HG02884 (cell line): ENCODE measurements at regions not wholly inside any gene's neighbourhood (a gene's known extent, or its start where the extent isn't known, plus 50 kb on each side); places are given as distances from the start of the nearest gene placed in this dataset.

Experiments used
- ATAC-seq: cut with Tn5 transposase; IDR thresholded peaks from one replicate; pipeline ENCODE4 v1.9.1; 2021; ENCODE audit warnings: mild to moderate bottlenecking, moderate library complexity; ENCODE audit not compliant: unreplicated experiment

DNA sequence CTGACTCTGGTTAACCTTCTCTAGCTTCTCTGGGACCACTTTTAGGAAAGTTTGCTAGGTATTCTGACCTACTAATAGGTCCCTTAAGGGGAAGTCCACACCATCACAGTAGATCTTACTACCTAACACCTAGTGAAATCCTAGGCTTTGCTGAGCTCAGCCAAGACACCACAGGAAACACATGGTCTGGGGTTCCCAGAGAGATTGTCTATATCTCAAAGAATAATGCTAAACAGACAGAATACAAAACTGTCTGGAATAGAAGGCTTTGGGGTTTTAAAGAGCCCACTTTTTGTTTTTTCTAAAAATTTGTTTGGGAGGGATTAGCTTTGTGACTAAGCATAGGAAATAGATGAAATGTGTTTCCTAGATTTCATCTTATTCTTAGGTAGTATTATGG, 395.1 kb downstream of the ARHGEF28 start:
- ATAC-seq, result no peak

DNA sequence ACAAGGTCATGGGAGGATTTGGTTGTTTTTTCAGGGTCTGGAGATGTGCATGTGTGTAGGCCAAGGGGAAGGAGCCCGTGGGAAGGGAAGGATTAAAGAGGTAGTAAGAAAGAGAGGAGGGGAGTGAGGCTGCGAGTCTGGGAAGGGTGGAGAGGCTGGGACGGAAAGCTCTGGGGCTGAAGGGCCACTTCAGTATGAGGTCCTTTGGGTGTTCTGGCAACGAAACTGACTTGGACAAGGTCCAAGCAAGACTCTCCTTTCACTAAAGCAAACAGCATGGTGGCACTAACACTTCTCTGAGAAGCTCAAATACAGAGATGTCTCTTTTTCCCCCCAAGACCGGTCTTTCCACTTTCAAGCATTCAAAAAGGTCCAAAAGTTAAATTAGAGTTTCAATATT, 394.5 kb downstream of the ARHGEF28 start:
- no peak for ATAC-seq

DNA sequence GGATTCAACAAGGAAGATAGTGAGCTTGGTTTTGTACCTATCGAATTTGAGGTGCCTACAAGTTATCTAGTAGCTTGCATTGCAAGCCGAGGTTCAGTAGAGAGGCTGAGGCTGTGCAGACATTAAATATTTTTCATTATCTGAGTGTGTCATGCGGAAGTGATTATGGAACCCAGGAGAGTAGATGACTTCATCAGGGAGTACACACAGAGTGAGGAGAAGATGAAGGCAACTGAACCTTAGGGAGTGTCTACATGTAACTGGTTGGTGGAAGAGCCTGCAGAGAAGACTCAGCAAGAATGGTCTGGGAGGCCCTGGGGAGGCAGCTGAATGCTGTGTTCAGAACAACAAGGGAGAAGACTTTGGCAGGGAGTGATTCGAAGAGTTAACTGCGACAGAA, 393.9 kb downstream of the ARHGEF28 start:
- no peak for ATAC-seq

DNA sequence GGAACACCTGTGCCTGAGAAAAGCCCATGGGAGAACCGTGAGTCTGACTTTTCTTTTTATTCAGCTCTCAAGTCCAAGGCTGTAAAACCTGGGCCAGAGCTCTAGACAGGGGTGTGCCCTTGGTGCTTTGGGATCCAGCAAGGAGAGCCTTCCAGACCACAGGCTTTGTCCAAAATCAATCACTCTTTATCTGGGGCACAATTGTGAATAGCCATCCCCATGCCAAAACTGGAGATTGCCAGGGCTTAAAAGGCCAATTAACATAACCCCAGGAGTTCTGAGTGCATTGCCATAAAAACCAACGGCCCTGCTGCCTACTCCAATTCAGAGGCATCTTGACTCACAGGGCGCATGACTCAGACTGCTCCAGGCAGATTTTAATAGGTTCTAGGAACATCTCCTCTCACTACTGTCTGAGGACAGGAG, 391.8 kb downstream of the ARHGEF28 start:
- no peak for ATAC-seq

DNA sequence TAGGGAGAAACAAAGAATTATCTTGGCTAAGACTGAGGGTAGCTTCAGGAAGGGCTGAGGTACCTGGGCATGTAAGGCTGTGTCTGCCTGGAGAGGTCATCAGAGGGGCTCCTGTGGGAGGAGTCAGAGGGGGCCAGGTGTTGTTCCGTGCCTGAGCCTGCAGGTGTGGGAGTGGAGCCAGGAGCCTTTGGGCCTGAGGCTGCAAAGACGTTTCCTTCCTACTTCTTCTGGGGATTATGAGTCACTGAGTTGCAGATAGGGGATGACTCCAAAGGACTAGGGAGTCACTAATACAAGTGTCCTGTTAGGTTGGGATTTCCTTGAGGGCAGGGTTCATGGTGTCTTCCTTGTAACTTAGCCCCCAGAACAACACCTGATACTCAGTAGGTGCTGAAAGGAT, 391.1 kb downstream of the ARHGEF28 start:
- no peak for ATAC-seq

DNA sequence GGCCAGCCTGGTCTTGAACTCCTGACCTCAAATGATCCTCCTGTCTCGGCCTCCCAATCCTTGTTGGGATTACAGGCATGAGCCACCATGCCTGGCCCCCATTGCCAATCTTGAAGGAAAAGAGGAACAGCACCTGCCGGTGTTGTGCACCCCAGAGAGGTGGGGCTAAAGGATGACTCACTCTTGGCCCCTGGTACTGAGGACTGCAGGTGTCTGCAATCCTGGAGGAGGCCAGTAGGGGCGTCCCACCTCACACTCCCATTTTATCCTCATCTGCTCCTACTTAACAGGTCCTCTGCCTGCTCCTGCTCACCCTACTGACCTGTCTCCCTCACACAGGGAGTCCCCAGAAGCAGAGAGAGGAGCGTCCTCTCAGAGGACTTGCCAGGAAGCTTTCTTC, 390.4 kb downstream of the ARHGEF28 start:
- ATAC-seq, result no peak

DNA sequence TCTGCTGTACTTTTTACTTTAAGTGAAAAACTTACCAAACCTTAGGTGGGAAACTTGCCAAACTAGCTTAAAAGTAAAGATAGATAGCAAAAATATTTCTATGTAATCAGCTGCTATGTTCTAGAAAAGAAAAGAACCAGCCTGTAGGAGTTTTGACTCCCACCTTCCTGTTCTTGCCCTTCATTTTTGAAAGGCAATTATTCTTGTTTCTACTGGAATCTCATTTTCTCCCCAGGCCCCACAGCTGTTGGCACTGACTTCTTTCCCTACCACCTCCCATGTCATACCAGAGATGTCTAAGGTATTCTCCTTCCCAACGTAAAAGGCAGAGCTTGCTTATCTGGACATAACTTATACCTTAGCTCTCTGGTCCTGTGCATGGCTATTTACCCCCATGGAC, 389.7 kb downstream of the ARHGEF28 start:
- ATAC-seq, result no peak

DNA sequence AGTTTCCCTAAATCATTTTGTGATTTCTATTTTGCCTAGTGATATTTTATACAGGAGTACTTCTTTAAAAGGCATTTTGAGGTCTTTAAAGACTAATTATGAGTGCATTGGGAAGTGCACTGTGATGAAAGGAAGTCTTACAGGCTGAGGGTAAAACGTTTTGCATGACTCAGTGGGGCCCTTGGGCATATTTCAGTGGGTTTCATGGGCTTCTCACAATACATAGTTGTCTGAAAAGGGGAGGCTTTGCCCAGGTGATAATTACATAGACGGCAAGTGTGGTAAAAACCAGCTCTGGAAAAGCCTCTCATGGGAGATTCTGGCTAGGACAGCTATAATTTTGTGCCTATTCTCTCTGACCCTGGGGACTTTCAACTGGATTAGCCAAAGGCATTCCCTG, 387.2 kb downstream of the ARHGEF28 start:
- no peak for ATAC-seq

DNA sequence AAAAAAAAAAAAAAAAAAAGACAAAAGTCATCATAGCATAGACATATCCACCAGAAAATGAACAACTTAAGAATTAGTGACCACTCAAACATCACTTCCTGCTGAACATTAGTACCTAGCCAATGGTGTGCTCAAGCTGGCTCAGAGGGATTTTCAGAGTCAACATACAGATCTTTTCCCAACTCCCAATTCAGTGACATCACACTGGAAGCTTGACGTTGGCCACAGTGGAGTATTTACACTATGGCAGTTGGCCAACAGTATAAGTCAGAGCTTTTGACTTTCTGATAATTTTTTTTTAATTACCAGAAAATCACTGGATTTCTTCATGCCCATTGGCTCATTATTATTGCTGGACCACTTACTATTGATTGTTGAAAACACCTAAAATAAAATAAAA, 383.5 kb downstream of the ARHGEF28 start:
- no peak for ATAC-seq

DNA sequence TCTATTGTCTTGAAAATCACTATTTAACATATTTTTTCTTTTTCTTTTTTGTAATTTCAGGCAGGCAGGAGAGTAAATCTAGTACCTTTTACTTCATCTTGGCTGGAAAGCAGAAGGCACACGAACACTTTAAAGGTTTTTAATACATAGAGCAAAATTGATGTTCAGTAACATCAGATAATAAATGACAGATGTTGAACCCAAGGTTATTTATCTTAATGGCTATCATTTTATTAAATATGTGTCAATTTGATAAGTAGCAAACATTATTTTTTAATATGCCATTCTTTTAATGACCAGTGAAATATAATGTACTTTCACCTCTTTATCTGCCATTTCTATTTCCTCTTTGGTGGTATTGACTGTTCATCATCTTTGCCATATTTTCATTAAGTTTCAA, 381.2 kb downstream of the ARHGEF28 start:
- no peak for ATAC-seq

DNA sequence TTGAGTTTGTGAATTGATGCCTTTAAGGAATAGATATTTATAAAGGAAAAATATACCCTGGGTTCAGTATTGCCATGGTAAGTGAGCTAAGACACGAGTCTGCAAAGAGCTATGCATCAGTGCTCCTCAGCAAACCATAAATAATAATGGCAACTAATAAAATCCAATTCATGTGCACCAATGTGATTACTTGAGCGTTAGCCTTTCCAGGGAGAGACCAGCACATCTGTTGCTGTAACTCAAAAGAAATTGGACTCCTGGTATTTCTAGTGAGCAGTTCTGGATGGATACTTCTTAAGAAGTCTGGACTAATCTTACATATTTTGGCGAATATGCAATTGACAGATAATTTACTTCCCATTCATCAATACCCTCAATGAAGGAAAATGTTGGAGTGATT, 373.3 kb downstream of the ARHGEF28 start:
- ATAC-seq, result no peak

DNA sequence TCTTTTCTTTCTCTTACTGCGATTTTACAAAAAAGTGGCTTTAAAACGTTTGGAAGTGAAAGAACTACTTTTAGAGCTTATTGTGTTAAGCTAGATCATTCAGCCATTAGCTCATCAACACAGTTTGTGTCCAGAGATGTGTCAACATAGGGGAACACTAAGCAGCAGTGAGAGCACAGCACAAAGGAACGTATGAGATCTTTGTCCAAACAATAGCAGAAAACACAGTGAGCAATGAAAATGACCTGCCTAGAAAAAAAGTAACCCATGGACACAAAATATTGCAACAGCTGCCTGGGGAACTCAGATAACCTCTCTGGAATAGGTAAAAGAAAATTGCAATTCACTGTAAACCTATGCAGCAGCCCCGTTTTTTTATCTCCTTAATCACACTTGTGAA, 372.5 kb downstream of the ARHGEF28 start:
- no peak for ATAC-seq

DNA sequence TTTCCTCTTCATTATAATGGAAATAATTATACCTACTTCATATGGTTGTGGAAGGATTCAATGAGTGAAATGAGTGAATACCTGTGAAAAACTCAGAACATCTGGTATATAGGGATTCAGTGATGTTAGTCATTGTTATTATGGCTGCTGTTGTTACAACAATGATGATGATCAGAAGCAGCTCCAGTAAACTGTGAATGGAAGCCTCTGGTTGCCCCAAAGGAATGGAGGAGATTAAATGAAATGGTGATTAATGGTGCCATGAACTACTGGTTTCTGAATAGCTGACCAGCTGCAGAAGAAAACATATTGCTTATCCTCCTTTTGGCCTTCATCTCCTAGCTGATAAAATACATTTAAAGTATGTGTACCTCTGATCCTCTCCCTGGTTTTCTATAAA, 372.0 kb downstream of the ARHGEF28 start:
- ATAC-seq, result no peak

DNA sequence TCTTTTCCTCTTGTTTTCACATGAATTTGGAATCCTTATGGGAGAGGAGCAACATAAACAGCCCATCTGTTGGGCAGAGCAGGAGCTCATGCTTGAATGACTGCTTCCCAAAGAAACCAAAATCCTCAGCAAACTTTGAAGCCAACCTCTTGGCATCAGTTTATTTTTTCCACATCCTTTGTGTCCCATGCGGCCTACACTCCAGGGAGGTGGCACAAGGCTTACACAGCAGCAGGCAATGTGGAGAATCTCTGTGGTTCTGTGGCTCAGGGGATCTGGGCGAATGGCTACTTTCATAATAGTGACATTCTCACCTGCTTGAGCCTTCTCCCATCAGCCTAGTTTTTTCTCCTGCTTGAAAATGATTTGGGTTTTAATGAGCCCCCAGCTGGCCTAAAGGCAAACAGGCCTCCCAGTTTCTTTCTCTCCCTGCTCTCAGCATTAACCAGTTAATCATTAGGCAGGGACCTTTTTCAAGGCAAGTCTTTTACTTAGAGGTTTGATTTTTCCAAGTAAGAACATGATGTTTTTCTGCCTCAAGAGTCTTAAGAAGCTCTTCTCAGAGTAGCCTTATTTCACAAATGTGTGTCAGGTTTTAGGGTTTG, 370.3 kb downstream of the ARHGEF28 start:
- ATAC-seq, result no peak

DNA sequence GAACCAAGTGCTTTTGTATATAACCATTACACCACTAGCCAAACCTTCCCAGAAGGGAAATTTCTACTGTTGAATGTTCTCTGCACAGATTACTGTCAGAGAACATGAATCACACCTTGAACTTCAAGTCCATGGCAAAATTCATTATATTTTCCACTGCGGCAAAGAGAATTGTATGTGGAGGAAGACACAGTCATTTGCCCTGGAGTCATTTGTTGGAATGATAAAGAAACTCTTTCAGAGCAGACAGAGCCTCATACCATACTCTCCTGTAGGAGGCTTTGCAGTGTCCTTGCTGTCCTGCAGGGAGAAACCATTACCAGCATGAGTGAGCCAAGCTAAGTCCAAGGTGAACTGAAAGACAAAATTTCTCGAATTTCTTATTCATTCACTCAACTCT, 369.0 kb downstream of the ARHGEF28 start:
- ATAC-seq, result no peak
